Lung (tissue), 11 donors: ENCODE measurements at regions not wholly inside any gene's neighbourhood (a gene's known extent, or its start where the extent isn't known, plus 50 kb on each side); places are given as distances from the start of the nearest gene placed in this dataset.

Experiments used
- ATAC-seq: fragments of 200-7000 bp; cut with Tn5 transposase; one replicate; pipeline ENCODE4 v1.9.1; 2020; ENCODE audit warnings: moderate number of reproducible peaks; ENCODE audit not compliant: insufficient read depth, low FRiP score
- DNase-seq, 3 donors: peaks; one replicate each; pipeline ENCODE4 v3.0.0-alpha.2; 2013 to 2017
- H3K27ac ChIP-seq, 2 donors: one replicate each; pipeline ENCODE4 v1.5.1; 2013; ENCODE audit warnings: mild to moderate bottlenecking in 2 of 2, moderate library complexity in 2 of 2, control low read depth in 1 of 2, inconsistent platforms in 1 of 2, low read depth in 1 of 2, low read length in 1 of 2
- H3K27me3 ChIP-seq, 3 donors: one replicate each; pipeline ENCODE4 v1.5.1; 2013; ENCODE audit warnings: low read length in 2 of 3; ENCODE audit not compliant: control insufficient read depth in 3 of 3, insufficient read depth in 3 of 3
- H3K36me3 ChIP-seq, 4 donors: one replicate each; pipeline ENCODE4 v1.5.1; 2013; ENCODE audit warnings: low read length in 4 of 4, mild to moderate bottlenecking in 1 of 4, moderate library complexity in 1 of 4; ENCODE audit not compliant: control insufficient read depth in 4 of 4, insufficient read depth in 4 of 4
- H3K4me1 ChIP-seq, 5 donors: one replicate each; pipeline ENCODE4 v1.5.1; 2013; ENCODE audit warnings: low read length in 5 of 5, mild to moderate bottlenecking in 2 of 5, moderate library complexity in 1 of 5; ENCODE audit not compliant: control insufficient read depth in 5 of 5, insufficient read depth in 5 of 5
- H3K4me3 ChIP-seq: one replicate; pipeline ENCODE4 v1.5.1; 2013; ENCODE audit warnings: mild to moderate bottlenecking, control low read depth, moderate library complexity
- H3K9ac ChIP-seq, 2 donors: one replicate each; pipeline ENCODE4 v1.5.1; 2013; ENCODE audit warnings: low read length in 2 of 2, control low read depth in 1 of 2; ENCODE audit not compliant: insufficient read depth in 1 of 2
- H3K9me3 ChIP-seq, 4 donors: one replicate each; pipeline ENCODE4 v1.5.1; 2013; ENCODE audit warnings: low read length in 3 of 4, mild to moderate bottlenecking in 1 of 4, moderate library complexity in 1 of 4; ENCODE audit not compliant: control insufficient read depth in 4 of 4, insufficient read depth in 3 of 4
- WGBS, 2 donors: extraction: QIAGEN DNeasy Blood & Tissue Kit; methylation state at CpG; one replicate each; pipeline ENCODE4 v1.1.7; 2013; 5-methylcytosine and 5-hydroxymethylcytosine counted together
- TF ChIP-seq, protein P1 (sequence below): IDR thresholded peaks from 2 replicates; pipeline ENCODE4 v1.5.1; 2012; ENCODE audit warnings: mild to moderate bottlenecking; ENCODE audit errors: control extremely low read depth, extremely low read depth
- donor health status: control.
- donor health status: control.
- donor health status: Bipolar disorder and iron deficiency.
- donor health status: healthy.
- donor health status: DM: yes; HTN: yes; CAD: no.

DNA sequence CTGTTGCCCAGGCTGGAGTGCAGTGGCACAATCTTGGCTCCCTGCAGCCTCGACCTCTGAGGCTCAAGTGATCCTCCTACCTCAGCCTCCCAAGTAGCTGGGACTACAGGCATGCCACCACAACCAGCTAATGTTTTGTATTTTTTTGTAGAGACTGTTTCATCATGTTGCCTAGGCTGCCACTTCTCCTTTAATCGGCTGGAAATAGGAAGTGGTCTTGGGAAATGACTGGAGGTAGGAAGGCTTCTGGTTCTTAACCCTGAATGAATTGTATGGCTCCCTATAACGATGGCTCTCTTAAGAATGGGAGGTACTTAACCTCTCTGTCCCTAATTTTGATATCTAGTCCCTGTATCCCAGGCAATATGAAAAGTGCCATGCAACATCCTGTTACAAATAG is 113.9 kb upstream of the USP15 start:
- TF ChIP-seq, protein P1, sequence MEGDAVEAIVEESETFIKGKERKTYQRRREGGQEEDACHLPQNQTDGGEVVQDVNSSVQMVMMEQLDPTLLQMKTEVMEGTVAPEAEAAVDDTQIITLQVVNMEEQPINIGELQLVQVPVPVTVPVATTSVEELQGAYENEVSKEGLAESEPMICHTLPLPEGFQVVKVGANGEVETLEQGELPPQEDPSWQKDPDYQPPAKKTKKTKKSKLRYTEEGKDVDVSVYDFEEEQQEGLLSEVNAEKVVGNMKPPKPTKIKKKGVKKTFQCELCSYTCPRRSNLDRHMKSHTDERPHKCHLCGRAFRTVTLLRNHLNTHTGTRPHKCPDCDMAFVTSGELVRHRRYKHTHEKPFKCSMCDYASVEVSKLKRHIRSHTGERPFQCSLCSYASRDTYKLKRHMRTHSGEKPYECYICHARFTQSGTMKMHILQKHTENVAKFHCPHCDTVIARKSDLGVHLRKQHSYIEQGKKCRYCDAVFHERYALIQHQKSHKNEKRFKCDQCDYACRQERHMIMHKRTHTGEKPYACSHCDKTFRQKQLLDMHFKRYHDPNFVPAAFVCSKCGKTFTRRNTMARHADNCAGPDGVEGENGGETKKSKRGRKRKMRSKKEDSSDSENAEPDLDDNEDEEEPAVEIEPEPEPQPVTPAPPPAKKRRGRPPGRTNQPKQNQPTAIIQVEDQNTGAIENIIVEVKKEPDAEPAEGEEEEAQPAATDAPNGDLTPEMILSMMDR, result no peak
- DNase-seq (no peak), ATAC-seq (peak; percentile 41)
- no peaks in the 10 kb centered on the region for H3K4me1 ChIP-seq
- 46 to 59% methylated on average over 3 of the region's 3 CpGs for WGBS, 2 donors
- H3K4me3 ChIP-seq, result no peak overlapping the region
- peaks cover 0 to 2% (median 0%) of the 10 kb centered on the region in 4 donors for H3K9me3 ChIP-seq
- no peak overlapping the region for H3K27ac ChIP-seq
- H3K36me3 ChIP-seq, result no peaks in the 10 kb centered on the region
- H3K9ac ChIP-seq, result no peak overlapping the region
- no peaks in the 10 kb centered on the region for H3K27me3 ChIP-seq

DNA sequence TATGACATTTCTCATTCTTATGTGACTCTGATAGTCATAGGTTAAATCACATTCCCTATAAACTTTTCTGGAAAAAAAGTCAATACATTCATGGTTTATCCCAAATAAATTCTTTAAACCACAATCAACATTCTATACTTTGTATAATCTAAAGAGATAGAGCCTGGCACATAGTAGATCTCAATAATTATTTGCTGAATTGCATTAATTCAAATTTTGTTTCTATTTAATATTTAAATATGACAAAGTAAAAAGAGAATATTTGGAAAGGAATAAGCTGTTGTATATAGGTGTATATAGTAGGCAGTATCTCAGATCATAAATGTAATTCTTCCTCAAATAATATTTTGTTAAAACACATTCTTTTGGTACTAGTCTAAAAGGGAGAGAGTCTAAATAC is 102.2 kb upstream of the USP15 start:
- Histone ChIP-seq H3K4me3 (no peak overlapping the region), H3K9ac (no peak overlapping the region), H3K4me1 (no peaks in the 10 kb centered on the region), H3K27me3 (no peaks in the 10 kb centered on the region), H3K36me3 (no peaks in the 10 kb centered on the region), H3K27ac (no peak overlapping the region), H3K9me3 (no peaks in the 10 kb centered on the region)
- DNase-seq (no peak), ATAC-seq (no peak)
- TF ChIP-seq, protein P1, result no peak

GRCh38 chr12:62158461-62159360 is 101.5 kb upstream of the USP15 start:
- 45 to 58% methylated on average over 5 of the region's 5 CpGs for WGBS, 2 donors

More at GRCh38 chr12:62158461-62159360, 101.5 kb upstream of the USP15 start:
- H3K9me3 ChIP-seq, result no peaks in the 10 kb centered on the region
- ATAC-seq (no peak), DNase-seq (no peak)
- no peak overlapping the region for H3K9ac ChIP-seq
- no peak overlapping the region for H3K4me3 ChIP-seq
- TF ChIP-seq, protein P1, result no peak
- H3K4me1 ChIP-seq, result no peaks in the 10 kb centered on the region
- no peak overlapping the region for H3K27ac ChIP-seq
- H3K36me3 ChIP-seq, result no peaks in the 10 kb centered on the region
- no peaks in the 10 kb centered on the region for H3K27me3 ChIP-seq
